ENCODE measurements at regions not wholly inside any gene's neighbourhood (a gene's known extent, or its start where the extent isn't known, plus 50 kb on each side); places are given as distances from the start of the nearest gene placed in this dataset.

GRCh38 chr3:144127014-144127413 lies 155.4 kb downstream of the DIPK2A start:
- Histone ChIP-seq H3K9me3 (ENCODE audit: control insufficient read depth in 1 of 2, insufficient read depth in 1 of 2, low read length in 2 of 2) (peaks cover 0 to 7% of the 10 kb centered on the region in 2 experiments), H3K4me3 (ENCODE audit: low read length) (no peak overlapping the region), H3K36me3 (ENCODE audit: insufficient read depth, low read length) (no peaks in the 10 kb centered on the region), H3K4me1 (ENCODE audit: insufficient read depth, low read length) (no peaks in the 10 kb centered on the region), H3K27ac (ENCODE audit: low read depth in 1 of 2, low read length in 2 of 2) (no peak overlapping the region), H3K27me3 (ENCODE audit: control insufficient read depth in 1 of 2, insufficient read depth in 2 of 2, low read length in 2 of 2) (no peaks in the 10 kb centered on the region)
- Mint-ChIP-seq H3K36me3 (ENCODE audit: low read depth) (no peaks in the 10 kb centered on the region), H3K27me3 (no peaks in the 10 kb centered on the region), H3K27ac (no peak overlapping the region), H3K4me3 (no peak overlapping the region), H3K9me3 (peaks cover 4% of the 10 kb centered on the region), H3K4me1 (ENCODE audit: low read depth) (no peaks in the 10 kb centered on the region)
- CTCF ChIA-PET: no interaction called here
- no peak for DNase-seq
- POLR2A ChIA-PET: no interaction called here
- TF ChIP-seq, protein P1, sequence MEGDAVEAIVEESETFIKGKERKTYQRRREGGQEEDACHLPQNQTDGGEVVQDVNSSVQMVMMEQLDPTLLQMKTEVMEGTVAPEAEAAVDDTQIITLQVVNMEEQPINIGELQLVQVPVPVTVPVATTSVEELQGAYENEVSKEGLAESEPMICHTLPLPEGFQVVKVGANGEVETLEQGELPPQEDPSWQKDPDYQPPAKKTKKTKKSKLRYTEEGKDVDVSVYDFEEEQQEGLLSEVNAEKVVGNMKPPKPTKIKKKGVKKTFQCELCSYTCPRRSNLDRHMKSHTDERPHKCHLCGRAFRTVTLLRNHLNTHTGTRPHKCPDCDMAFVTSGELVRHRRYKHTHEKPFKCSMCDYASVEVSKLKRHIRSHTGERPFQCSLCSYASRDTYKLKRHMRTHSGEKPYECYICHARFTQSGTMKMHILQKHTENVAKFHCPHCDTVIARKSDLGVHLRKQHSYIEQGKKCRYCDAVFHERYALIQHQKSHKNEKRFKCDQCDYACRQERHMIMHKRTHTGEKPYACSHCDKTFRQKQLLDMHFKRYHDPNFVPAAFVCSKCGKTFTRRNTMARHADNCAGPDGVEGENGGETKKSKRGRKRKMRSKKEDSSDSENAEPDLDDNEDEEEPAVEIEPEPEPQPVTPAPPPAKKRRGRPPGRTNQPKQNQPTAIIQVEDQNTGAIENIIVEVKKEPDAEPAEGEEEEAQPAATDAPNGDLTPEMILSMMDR (IDR thresholded peaks at IDR 0.05): no peak
- ATAC-seq (ENCODE audit: poor library complexity): no peak
- intact Hi-C loops (cut with DNase I, micrococcal nuclease): no loop called here

GRCh38 chr3:144127700-144128099 lies 156.1 kb downstream of the DIPK2A start:
- Mint-ChIP-seq H3K36me3 (ENCODE audit: low read depth) (no peaks in the 10 kb centered on the region), H3K27me3 (no peaks in the 10 kb centered on the region), H3K9me3 (peaks cover 4% of the 10 kb centered on the region), H3K27ac (no peak overlapping the region), H3K4me3 (no peak overlapping the region), H3K4me1 (ENCODE audit: low read depth) (no peaks in the 10 kb centered on the region)
- Histone ChIP-seq H3K4me1 (ENCODE audit: insufficient read depth, low read length) (no peaks in the 10 kb centered on the region), H3K27ac (ENCODE audit: low read depth in 1 of 2, low read length in 2 of 2) (no peak overlapping the region), H3K9me3 (ENCODE audit: control insufficient read depth in 1 of 2, insufficient read depth in 1 of 2, low read length in 2 of 2) (peaks cover 0 to 7% of the 10 kb centered on the region in 2 experiments), H3K4me3 (ENCODE audit: low read length) (no peak overlapping the region), H3K36me3 (ENCODE audit: insufficient read depth, low read length) (no peaks in the 10 kb centered on the region), H3K27me3 (ENCODE audit: control insufficient read depth in 1 of 2, insufficient read depth in 2 of 2, low read length in 2 of 2) (no peaks in the 10 kb centered on the region)
- ATAC-seq (ENCODE audit: poor library complexity) (no peak), DNase-seq (no peak)
- TF ChIP-seq, protein P1 (IDR thresholded peaks at IDR 0.05): no peak
- ChIA-PET POLR2A (no interaction called here), CTCF (no interaction called here)
- intact Hi-C loops (cut with DNase I, micrococcal nuclease): no loop called here

DNA sequence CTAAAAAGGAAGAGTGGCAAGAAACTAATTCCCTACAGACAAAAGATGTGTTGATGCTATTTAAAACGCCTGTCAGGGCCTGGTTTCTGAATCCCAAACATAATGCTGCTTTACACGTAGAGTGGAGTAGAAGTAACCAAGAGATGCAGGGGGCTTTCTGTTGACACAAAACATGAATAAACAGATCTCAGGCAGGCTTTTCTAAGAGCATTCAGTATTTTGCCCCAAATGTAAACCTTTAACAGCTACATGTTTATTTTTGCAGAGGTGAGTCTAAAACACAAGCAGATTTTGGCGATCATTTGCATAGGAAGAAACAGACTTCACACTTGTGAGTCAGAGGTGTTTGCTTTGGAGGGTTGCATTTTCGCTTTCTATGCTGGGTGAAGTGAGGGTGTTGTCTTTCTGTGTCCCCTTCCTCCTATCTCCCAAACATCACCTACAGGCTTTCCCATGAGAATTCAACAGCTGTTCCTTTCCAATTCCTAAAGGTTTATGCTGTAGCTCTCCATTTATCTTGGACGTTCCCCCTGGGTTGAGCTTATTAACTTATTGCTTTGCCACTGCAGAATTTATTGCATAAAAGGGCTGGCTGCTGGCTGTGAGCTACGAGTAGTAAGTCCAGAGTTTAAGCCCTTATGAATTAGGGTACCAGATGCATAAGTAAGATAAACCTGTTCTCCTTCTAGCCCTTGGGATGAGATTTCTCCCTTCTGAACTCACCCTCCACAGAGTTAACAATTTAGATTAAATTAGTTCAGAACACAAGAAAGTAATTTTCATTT lies 156.7 kb downstream of the DIPK2A start:
- H3K36me3 Mint-ChIP-seq (ENCODE audit: low read depth): no peaks in the 10 kb centered on the region
- ChIA-PET POLR2A (no interaction called here), CTCF (no interaction called here)
- H3K27me3 Mint-ChIP-seq: no peaks in the 10 kb centered on the region
- Histone ChIP-seq H3K27ac (ENCODE audit: low read depth in 1 of 2, low read length in 2 of 2) (no peak overlapping the region), H3K9me3 (ENCODE audit: control insufficient read depth in 1 of 2, insufficient read depth in 1 of 2, low read length in 2 of 2) (peaks cover 0 to 7% of the 10 kb centered on the region in 2 experiments), H3K36me3 (ENCODE audit: insufficient read depth, low read length) (no peaks in the 10 kb centered on the region), H3K4me1 (ENCODE audit: insufficient read depth, low read length) (no peaks in the 10 kb centered on the region), H3K4me3 (ENCODE audit: low read length) (no peak overlapping the region), H3K27me3 (ENCODE audit: control insufficient read depth in 1 of 2, insufficient read depth in 2 of 2, low read length in 2 of 2) (no peaks in the 10 kb centered on the region)
- H3K4me3 Mint-ChIP-seq: no peak overlapping the region
- TF ChIP-seq, protein P1 (IDR thresholded peaks at IDR 0.05): no peak
- no peak overlapping the region for H3K27ac Mint-ChIP-seq
- DNase-seq: peak in 2 of 14 experiments; percentile 1 to 40
- H3K9me3 Mint-ChIP-seq: peaks cover 4% of the 10 kb centered on the region
- no peaks in the 10 kb centered on the region for H3K4me1 Mint-ChIP-seq (ENCODE audit: low read depth)
- ATAC-seq (ENCODE audit: poor library complexity): no peak
- intact Hi-C loops (cut with DNase I, micrococcal nuclease): no loop called here
